ENCODE measurements at regions not wholly inside any gene's neighbourhood (a gene's known extent, or its start where the extent isn't known, plus 50 kb on each side); places are given as distances from the start of the nearest gene placed in this dataset.

DNA sequence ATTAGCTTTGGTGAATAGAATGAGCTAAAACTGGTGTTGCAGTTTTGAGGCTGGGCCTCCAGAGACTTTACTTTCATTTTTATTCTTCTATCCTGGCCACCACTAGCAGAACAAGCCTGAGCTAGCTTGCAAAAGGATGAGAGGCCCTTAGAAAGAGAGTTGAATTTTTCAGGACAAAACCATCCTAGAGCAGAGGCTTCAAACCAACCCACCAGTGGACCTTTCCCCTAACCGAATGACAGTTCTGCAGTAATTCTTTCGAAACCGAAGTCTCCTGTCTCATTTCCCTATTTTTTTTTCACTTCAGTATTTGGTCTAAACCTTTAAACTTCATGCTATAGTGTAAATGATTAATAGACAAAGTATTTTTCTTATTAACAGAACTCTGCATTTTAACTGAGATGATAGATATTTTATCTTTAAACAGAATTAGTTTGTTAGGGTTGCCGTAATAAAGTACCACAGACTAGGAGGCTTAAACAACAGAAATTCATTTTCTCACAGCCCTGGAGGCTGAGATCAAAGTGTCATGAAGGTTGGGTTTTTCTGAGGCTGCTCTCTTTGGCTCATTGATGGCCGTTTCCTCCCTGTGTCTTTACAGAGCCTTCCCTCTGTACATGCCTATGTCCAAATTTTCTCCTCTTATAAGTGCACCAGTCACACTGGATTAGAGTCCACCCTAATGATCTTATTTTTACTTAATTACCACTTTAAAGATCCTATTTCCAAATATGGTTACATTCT is 80.6 kb upstream of the PAK5 start:
- DNase-seq: no peak

DNA sequence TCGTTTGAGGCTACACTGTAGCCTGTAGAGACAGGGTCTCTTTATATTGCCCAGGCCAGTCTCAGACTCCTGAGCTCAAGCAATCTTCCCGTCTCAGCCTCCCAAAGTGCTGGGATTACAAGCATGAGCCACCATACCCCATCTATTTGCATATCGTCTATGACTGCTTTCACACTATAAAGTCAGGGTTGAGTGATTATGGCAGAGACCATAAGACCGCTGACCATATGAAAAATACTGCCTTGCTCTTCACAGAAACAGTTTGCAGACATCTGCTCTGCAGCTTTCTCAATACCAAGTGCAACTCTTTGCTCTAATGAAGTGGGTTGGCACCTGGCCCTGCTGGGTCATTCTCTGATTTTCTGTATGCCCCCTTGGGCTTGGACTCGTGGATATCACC is 79.5 kb upstream of the PAK5 start:
- no peak for DNase-seq

DNA sequence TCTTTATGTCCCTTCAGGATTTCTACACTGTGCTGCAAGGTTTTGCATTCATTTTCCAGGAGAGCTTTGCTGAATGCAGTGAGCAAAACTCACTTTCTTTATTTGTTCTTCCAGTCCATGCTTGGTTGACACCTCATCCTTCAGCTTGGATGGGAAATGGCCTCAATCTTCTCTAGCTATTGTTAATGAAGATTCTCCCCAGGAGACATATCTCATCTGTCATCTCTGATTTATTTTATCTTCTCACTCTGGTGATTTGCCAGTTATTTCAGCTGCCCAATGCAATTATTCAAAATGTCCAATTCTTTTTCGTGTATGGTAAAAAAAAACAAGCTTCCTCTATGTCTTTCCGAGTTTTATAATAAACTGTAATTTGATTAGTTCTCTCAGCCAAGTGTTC is 77.9 kb upstream of the PAK5 start:
- no peak for DNase-seq

DNA sequence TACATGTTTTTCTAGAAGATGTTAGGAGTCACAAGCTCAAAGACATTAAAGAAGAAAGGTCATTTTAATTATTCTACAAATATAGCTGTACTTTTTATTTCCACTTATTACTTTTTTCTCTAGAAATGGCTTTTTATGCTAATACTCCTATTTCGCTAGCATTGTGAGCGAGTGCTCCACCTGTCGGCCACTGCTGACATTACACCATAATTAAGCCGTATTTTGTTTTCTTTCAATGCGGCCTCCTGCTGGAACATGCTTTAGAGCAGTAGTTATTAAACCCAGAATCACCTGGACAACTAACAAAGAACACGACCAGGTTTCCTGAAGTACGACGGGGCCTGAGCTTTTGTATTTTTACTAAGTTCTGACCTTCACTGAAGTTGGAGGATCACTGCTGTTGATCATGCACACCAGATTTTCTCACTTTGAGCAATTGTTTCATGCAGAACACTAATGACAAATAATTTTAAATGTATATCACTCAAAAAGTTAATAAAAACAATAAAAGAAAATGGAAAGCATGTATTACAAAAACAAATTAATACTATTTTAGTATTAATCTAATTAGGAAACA is 74.1 kb upstream of the PAK5 start:
- peak; percentile 27 for DNase-seq

DNA sequence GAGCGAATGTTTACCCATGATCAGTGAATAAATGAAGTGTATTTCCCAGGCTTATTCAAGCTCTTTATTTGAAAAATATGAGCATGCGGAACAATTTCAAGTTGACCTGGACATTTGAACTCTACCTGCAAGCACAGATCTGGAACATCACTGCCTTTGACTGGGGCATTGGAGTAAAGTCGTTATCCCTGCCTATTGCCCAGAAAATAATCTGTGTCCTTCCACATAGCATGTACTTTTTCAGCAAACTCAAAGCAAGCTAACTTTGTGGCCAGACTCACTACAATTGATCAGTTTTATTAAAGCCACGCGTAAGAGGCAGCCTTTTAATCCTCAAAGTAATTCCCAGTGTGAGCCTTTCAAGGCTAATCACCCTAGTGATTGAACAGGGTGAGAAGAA is 73.4 kb upstream of the PAK5 start:
- no peak for DNase-seq

DNA sequence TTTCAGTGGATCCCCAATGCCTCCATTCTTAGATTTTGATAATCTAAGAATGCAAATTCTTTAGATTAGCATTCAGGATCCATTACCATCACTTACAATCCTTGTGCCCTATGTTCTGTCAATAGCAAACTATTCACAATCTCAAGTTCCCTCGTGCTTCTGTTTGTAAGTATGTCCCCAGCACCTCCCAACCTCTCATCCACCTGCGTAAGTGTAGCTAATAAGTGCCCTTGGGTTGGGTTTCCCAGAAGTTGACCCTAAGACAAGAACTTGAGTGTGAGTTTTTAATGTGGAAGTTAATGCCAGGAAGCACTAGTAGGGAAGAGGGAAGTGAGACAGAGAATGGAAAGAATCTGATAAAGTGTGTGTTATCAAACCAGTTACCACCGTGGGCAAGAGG is 72.6 kb upstream of the PAK5 start:
- no peak for DNase-seq

DNA sequence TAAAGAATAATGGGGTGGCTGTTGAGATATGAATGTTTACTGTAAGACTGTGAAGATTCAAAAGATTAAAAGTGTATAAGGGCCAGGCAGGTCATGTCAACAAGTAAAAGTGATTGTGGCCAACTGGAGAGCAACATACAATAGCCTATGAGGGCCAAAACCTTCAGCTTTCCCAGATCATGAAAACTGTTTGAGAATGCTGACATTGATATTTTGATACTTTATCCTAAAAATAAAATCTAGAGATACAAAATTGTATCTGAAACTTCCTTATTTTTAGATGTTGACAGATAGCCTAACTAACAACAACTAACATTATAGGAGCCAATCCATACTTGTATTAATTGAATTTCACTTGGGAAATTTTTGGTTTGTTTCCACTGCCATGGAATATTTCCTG is 70.3 kb upstream of the PAK5 start:
- DNase-seq: no peak

DNA sequence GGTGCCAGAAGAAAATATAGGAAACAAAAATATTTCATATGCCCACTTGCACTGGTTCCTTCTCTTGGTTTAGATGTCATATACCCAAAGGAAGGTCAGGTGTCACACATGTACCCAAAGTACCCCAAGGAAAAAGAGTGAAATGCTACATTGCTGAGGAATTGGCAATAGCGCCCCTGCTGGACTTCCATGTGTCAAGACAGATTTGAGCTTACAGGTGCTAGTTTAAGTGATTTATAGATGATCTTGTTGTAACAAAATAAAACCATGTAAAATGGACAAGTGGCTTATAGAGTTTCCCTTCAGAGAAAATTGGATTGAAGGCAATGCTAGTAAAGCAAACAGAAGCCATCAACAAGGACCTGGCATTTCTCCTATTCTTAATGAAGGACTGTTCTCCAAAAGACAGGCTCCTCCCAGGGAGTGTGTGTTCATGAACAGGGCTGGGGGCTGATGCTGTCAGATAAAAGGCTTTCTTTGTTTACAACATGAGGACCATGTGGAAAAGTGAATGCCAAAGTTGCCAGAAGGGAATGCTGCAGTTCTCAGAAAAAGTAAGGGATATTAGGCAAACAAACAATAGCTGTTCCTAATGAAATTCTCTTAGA is 64.3 kb upstream of the PAK5 start:
- DNase-seq: no peak

DNA sequence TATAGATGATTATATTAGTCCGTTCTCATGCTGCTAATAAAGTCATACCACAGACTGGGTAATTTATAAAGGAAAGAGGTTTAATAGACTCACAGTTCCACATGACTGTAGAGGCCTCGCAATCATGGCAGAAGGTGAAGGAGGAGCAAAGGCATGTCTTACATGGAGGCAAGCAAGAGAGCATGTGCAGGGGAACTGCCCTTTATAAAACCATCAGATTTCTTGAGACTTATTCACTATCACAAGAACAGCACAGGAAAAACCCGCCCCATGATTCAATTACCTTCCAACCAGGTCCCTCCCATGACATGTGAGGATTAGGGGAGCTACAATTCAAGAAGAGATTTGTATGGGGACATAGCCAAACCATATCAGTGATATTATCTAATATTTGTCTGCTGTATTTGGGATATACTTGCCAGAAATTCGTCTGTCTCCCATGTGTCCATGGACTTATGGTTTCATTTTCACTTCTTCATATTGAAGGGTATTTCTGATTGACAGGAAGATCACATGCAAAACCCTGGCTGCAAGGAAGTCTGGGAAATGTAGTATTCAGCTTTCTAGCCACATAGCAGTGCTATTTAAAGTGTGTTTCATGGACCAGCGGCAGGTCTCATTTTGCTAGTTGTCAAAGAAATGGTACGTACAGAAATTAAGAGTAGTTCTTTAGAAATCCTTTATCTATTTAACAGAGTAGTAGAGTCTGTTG is 50.5 kb upstream of the PAK5 start:
- no peak for DNase-seq

All from NCI-H2081 treated with DMSO at 0.1 percent for 48 hours (cell line).